GM12878 (cell line): ENCODE measurements at regions not wholly inside any gene's neighbourhood (a gene's known extent, or its start where the extent isn't known, plus 50 kb on each side); places are given as distances from the start of the nearest gene placed in this dataset.

Source experiments
- ATAC-seq: fragments of 200-7000 bp; cut with Tn5 transposase; 3 replicates; pipeline ENCODE4 v1.9.1; 2020; ENCODE audit warnings: mild to moderate bottlenecking, moderate library complexity
- BruUV-seq: library from RNA; stranded (reverse); fragments of 400-500 nt; replicated peaks from 2 replicates; lab custom pipeline; 2021; lab: Mats Ljungman, UMichigan
- CTCF ChIA-PET: fragments of 300-600 bp; sonication (Branson Sonifier 250); formaldehyde crosslinking; extraction: SDS; loops from one replicate; lab custom pipeline; 2021; ENCODE audit warnings: inconsistent platforms; lab: Yijun Ruan, JAX
- POLR2A ChIA-PET: fragments of 350-600 bp; formaldehyde crosslinking; extraction: SDS; loops from one replicate; lab custom pipeline; 2021; ENCODE audit warnings: inconsistent platforms; lab: Charles Lee
- RAD21 ChIA-PET: fragments of 300-600 bp; sonication (Branson Sonifier 250); formaldehyde crosslinking; loops from one replicate; lab custom pipeline; 2023; ENCODE audit warnings: antibody characterized with exemption; ENCODE audit not compliant: unreplicated experiment; lab: Charles Lee
- SMC1A ChIA-PET: fragments of 300-600 bp; sonication (Branson Sonifier 250); formaldehyde crosslinking; loops from one replicate; lab custom pipeline; 2023; ENCODE audit not compliant: unreplicated experiment, uncharacterized antibody; lab: Charles Lee
- DNase-seq: peaks from one replicate; pipeline ENCODE4 v3.0.0-alpha.2; 2011; ENCODE audit warnings: low read depth, low spot score
- FAIRE-seq: peaks from 3 replicates; lab custom pipeline; 2011; peaks lifted over from hg19 to GRCh38; lab: Jason Lieb, UNC
- H2AFZ ChIP-seq: 2 replicates; pipeline ENCODE4 v1.6.0; 2011; ENCODE audit warnings: low read depth, low read length, control low read depth; ENCODE audit not compliant: control insufficient read depth
- H3K27ac ChIP-seq: 2 replicates; pipeline ENCODE4 v1.5.1; 2011; ENCODE audit warnings: control low read depth; ENCODE audit not compliant: control insufficient read depth, insufficient read depth
- H3K27me3 ChIP-seq, 2 experiments: replicated peaks in 1 of 2; 2 replicates each; pipeline versions ENCODE4 v1.6.0 to v1.6.1; 2011; ENCODE audit warnings: low read length in 1 of 2; ENCODE audit not compliant: control insufficient read depth in 2 of 2, insufficient read depth in 2 of 2
- H3K36me3 ChIP-seq, 2 experiments: 2 replicates each; pipeline ENCODE4 v1.5.1; 2011; ENCODE audit warnings: low read length in 1 of 2; ENCODE audit not compliant: control insufficient read depth in 2 of 2, insufficient read depth in 2 of 2
- H3K4me1 ChIP-seq: 2 replicates; pipeline ENCODE4 v1.6.1; 2011; ENCODE audit warnings: mild to moderate bottlenecking, low read length, moderate library complexity, mixed read lengths; ENCODE audit not compliant: control insufficient read depth, insufficient read depth
- H3K4me2 ChIP-seq: 2 replicates; pipeline ENCODE4 v1.6.0; 2011; ENCODE audit warnings: control low read depth; ENCODE audit not compliant: control insufficient read depth, insufficient read depth
- H3K4me3 ChIP-seq: fragments of 200-600 bp; sonication (generic); 2 replicates; pipeline ENCODE4 v1.5.1; 2016
- H3K79me2 ChIP-seq: 2 replicates; pipeline ENCODE4 v1.6.0; 2011; ENCODE audit warnings: low read length; ENCODE audit not compliant: control insufficient read depth, insufficient read depth
- H3K9ac ChIP-seq: 2 replicates; pipeline ENCODE4 v1.8.0; 2011; ENCODE audit warnings: low read length, control low read depth, mixed read lengths; ENCODE audit not compliant: control insufficient read depth, insufficient read depth
- H3K9me3 ChIP-seq: replicated peaks from 3 replicates; pipeline ENCODE4 v1.5.1; 2011; ENCODE audit warnings: mild to moderate bottlenecking, low read length; ENCODE audit not compliant: control insufficient read depth, insufficient read depth
- H4K20me1 ChIP-seq: 2 replicates; pipeline ENCODE4 v1.6.0; 2011; ENCODE audit not compliant: control insufficient read depth, insufficient read depth
- BMI1 ChIP-seq: fragments of 450-650 bp; IDR thresholded peaks from 2 replicates; pipeline ENCODE4 v1.6.1; 2016; ENCODE audit warnings: mild to moderate bottlenecking, moderate library complexity, borderline replicate concordance
- CBFB ChIP-seq: IDR thresholded peaks from 2 replicates; pipeline ENCODE4 v1.6.1; 2016; ENCODE audit warnings: antibody characterized with exemption, low read depth
- HDGF ChIP-seq: fragments of 450-650 bp; IDR thresholded peaks from 2 replicates; pipeline ENCODE4 v1.6.1; 2016; ENCODE audit warnings: antibody characterized with exemption
- MLLT1 ChIP-seq: fragments of 450-650 bp; IDR thresholded peaks from 2 replicates; pipeline ENCODE4 v1.6.1; 2016; ENCODE audit warnings: mild to moderate bottlenecking
- MXI1 ChIP-seq: fragments of 150-350 bp; IDR thresholded peaks from 2 replicates; pipeline ENCODE4 v1.6.1; 2011; ENCODE audit warnings: low read depth, mild to moderate bottlenecking, inconsistent platforms, low read length, improper control_type of control experiment
- PML ChIP-seq: IDR thresholded peaks from 2 replicates; pipeline ENCODE4 v1.6.1; 2012; ENCODE audit warnings: low read length, inconsistent platforms
- STAT1 ChIP-seq: fragments of 450-650 bp; conservative IDR thresholded peaks from 2 replicates; pipeline ENCODE4 v1.6.1; 2014; ENCODE audit warnings: antibody characterized with exemption, mild to moderate bottlenecking
- TARDBP ChIP-seq: IDR thresholded peaks from 2 replicates; pipeline ENCODE4 v1.6.1; 2016; ENCODE audit warnings: borderline replicate concordance
- YBX1 ChIP-seq: fragments of 450-650 bp; IDR thresholded peaks from 2 replicates; pipeline ENCODE4 v1.6.1; 2016; ENCODE audit warnings: antibody characterized with exemption
- WGBS: methylation state at CpG from one replicate; pipeline ENCODE4 v1.1.6; 2016; ENCODE audit warnings: low lambda C conversion rate; ENCODE audit not compliant: insufficient replicate concordance, insufficient coverage; ENCODE audit errors: missing lambda C conversion rate; 5-methylcytosine and 5-hydroxymethylcytosine counted together
- in situ Hi-C: fragments of 300-500 bp; cut with MboI; formaldehyde crosslinking; loops from 9 replicates; pipeline ENCODE4 v1.14.3; 2018; ENCODE audit warnings: mixed read lengths
- intact Hi-C: fragments of 100-400 bp; cut with micrococcal nuclease; formaldehyde crosslinking; loops from one replicate; pipeline ENCODE4 v1.14.2; 2022; ENCODE audit not compliant: unreplicated experiment
- TF ChIP-seq, protein P1 (sequence below): fragments of 450-650 bp; IDR thresholded peaks from 2 replicates; pipeline ENCODE4 v1.6.1; 2017; ENCODE audit warnings: mild to moderate bottlenecking

DNA sequence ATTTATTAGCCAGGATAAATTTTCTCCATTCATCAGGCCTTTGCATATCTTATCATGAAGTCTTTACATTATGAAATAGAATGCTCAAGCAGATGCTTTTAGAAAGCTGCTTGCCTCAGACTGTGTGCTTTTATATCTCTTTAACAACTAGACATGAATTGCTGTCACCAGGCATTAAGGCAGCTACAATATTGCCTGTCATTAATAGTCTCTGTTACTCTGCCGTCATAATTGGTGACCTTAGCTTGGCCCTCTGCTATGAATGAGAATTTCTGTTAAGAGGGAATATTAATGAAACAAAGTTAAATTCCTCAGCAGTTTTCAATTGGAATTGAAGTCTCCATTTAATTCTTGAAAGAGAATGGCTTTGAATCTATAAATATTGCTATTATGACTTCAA, 266.8 kb upstream of the MIS18BP1 start:
- no peaks in the 10 kb centered on the region for H3K4me1 ChIP-seq
- ChIA-PET CTCF (interaction anchor here (0.9 kb wide), 1 partner anchor 93 kb away, joined by 3 read pairs; no protein-coding TSS in a partner anchor), SMC1A (no interaction called here), RAD21 (no interaction called here), POLR2A (no interaction called here)
- no TSS peak for BruUV-seq
- no peaks in the 10 kb centered on the region for H4K20me1 ChIP-seq
- H3K4me2 ChIP-seq = no peak overlapping the region
- TF ChIP-seq HDGF (no peak), STAT1 (no peak), MLLT1 (no peak), PML (no peak), MXI1 (no peak), CBFB (no peak), YBX1 (no peak), BMI1 (no peak), TARDBP (no peak)
- TF ChIP-seq, protein P1, sequence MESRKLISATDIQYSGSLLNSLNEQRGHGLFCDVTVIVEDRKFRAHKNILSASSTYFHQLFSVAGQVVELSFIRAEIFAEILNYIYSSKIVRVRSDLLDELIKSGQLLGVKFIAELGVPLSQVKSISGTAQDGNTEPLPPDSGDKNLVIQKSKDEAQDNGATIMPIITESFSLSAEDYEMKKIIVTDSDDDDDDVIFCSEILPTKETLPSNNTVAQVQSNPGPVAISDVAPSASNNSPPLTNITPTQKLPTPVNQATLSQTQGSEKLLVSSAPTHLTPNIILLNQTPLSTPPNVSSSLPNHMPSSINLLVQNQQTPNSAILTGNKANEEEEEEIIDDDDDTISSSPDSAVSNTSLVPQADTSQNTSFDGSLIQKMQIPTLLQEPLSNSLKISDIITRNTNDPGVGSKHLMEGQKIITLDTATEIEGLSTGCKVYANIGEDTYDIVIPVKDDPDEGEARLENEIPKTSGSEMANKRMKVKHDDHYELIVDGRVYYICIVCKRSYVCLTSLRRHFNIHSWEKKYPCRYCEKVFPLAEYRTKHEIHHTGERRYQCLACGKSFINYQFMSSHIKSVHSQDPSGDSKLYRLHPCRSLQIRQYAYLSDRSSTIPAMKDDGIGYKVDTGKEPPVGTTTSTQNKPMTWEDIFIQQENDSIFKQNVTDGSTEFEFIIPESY = no peak
- DNase-seq (no peak), FAIRE-seq (no peak), ATAC-seq (no peak)
- no peak overlapping the region for H3K4me3 ChIP-seq
- WGBS = 39% methylated on average over 1 of the region's 1 CpG
- no peak overlapping the region for H3K27ac ChIP-seq
- no peaks in the 10 kb centered on the region for H3K9me3 ChIP-seq
- no peaks in the 10 kb centered on the region for H3K36me3 ChIP-seq
- H2AFZ ChIP-seq = no peak overlapping the region
- in situ Hi-C loops (no loop called here), intact Hi-C loops (no loop called here)
- H3K79me2 ChIP-seq = no peaks in the 10 kb centered on the region
- no peaks in the 10 kb centered on the region for H3K27me3 ChIP-seq
- H3K9ac ChIP-seq = no peak overlapping the region
